ENCODE measurements at regions not wholly inside any gene's neighbourhood (a gene's known extent, or its start where the extent isn't known, plus 50 kb on each side); places are given as distances from the start of the nearest gene placed in this dataset.

DNA sequence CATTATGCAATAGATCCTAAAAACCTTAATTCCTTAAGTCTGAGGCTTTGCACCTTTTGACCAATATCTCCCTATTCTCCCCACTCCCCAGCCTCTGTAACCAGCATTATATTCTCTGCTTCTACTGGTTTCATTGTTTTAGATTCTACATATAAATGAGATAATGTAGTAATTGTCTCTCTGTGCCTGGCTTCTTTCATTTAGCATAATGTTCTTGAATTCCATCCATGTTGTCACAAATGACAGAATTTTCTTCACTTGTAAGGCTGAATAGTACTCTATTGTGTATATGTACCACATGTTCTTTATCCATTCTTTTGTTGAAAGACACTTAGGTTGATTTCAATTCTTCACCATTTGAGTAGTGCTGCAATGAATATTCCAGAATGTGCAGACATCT, 66.0 kb downstream of the MAGEC1 start:
- H3K27me3 ChIP-seq (ENCODE audit: control insufficient read depth in 2 of 2, insufficient read depth in 2 of 2, low read length in 2 of 2) = no peaks in the 10 kb centered on the region
- intact Hi-C loops (cut with micrococcal nuclease) (no loop called here), dilution Hi-C loops (cut with MboI; ENCODE audit: extremely low pct_ligation_motif_present, low sequenced_read_pairs) (no loop called here)
- H3K9ac ChIP-seq (replicated peaks; ENCODE audit: extremely low read depth, insufficient read depth, low read length) = no peak overlapping the region
- FAIRE-seq (no peak), DNase-seq (ENCODE audit: low read depth, low spot score) (no peak)
- H2AFZ ChIP-seq (ENCODE audit: low read depth, low read length) = no peak overlapping the region
- no peak overlapping the region for H3K27ac ChIP-seq (ENCODE audit: insufficient read depth, low read depth, low read length)
- no peak overlapping the region for H3K4me2 ChIP-seq (ENCODE audit: insufficient read depth, low read length)
- TF ChIP-seq MYC (IDR thresholded peaks at IDR 0.05; ENCODE audit: low read depth, low read length) (no peak), JUN (IDR thresholded peaks at IDR 0.05; ENCODE audit: borderline replicate concordance, insufficient read depth, insufficient read length, low read depth) (no peak), EZH2 (IDR thresholded peaks at IDR 0.05; ENCODE audit: borderline replicate concordance, low read depth, low read length, severe bottlenecking) (no peak), POLR2A (IDR thresholded peaks at IDR 0.05; ENCODE audit: low read depth, low read length) (no peak), MAX (IDR thresholded peaks at IDR 0.05; ENCODE audit: insufficient read depth, insufficient read length) (no peak), FOS (IDR thresholded peaks at IDR 0.05; ENCODE audit: borderline replicate concordance, insufficient read depth, low read length) (no peak), GATA2 (IDR thresholded peaks at IDR 0.05; ENCODE audit: insufficient read depth, insufficient read length, low read depth, low read length) (no peak)
- TF ChIP-seq, protein P1, sequence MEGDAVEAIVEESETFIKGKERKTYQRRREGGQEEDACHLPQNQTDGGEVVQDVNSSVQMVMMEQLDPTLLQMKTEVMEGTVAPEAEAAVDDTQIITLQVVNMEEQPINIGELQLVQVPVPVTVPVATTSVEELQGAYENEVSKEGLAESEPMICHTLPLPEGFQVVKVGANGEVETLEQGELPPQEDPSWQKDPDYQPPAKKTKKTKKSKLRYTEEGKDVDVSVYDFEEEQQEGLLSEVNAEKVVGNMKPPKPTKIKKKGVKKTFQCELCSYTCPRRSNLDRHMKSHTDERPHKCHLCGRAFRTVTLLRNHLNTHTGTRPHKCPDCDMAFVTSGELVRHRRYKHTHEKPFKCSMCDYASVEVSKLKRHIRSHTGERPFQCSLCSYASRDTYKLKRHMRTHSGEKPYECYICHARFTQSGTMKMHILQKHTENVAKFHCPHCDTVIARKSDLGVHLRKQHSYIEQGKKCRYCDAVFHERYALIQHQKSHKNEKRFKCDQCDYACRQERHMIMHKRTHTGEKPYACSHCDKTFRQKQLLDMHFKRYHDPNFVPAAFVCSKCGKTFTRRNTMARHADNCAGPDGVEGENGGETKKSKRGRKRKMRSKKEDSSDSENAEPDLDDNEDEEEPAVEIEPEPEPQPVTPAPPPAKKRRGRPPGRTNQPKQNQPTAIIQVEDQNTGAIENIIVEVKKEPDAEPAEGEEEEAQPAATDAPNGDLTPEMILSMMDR (IDR thresholded peaks at IDR 0.05; ENCODE audit: extremely low read depth in 1 of 2, insufficient read depth in 1 of 2, low read depth in 1 of 2, low read length in 2 of 2) = no peak
- BruUV-seq (replicated peaks) = no TSS peak
- no peaks in the 10 kb centered on the region for H3K79me2 ChIP-seq (ENCODE audit: control insufficient read depth, insufficient read depth, low read length)
- H3K4me1 ChIP-seq (ENCODE audit: control insufficient read depth, extremely low read depth, insufficient read depth, low read length) = no peaks in the 10 kb centered on the region
- no peak overlapping the region for H3K4me3 ChIP-seq (replicated peaks in 1 of 3; ENCODE audit: insufficient read depth in 1 of 3, low read depth in 1 of 3, low read length in 3 of 3)
- H3K9me1 ChIP-seq (replicated peaks; ENCODE audit: control insufficient read depth, extremely low read depth, insufficient read depth, low read length) = no peaks in the 10 kb centered on the region
- no peaks in the 10 kb centered on the region for H4K20me1 ChIP-seq (replicated peaks; ENCODE audit: control insufficient read depth, extremely low read depth, insufficient read depth, low read length)
- H3K9me3 ChIP-seq (replicated peaks; ENCODE audit: control insufficient read depth, insufficient read depth, low read length) = no peaks in the 10 kb centered on the region
- H3K36me3 ChIP-seq (ENCODE audit: control insufficient read depth in 2 of 2, extremely low read depth in 1 of 2, insufficient read depth in 2 of 2, low read length in 2 of 2) = no peaks in the 10 kb centered on the region
- ChIA-PET CTCF (no interaction called here), POLR2A (no interaction called here)
